ENCODE measurements at regions not wholly inside any gene's neighbourhood (a gene's known extent, or its start where the extent isn't known, plus 50 kb on each side); places are given as distances from the start of the nearest gene placed in this dataset.

DNA sequence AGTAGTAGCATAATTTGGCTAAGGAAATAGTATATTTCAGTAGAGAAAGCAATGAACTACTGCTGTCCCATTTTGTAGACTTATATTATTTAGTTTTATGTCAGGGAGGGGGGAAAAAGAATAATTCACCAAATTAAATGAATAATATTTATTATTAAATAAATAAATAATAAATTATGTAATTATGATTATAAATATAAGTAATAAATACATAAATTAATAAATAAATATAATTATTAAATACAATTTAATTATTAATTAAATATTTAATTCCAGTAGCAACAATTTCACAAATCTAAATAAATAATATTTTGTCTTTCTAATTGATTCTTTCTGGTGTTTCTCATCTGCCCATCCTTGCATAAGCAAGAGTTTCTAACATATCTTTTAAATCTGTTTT is 81.1 kb upstream of the PLSCR4 start:
- Histone ChIP-seq H3K79me2 (ENCODE audit: control insufficient read depth in 1 of 2, insufficient read depth in 2 of 2, low read length in 2 of 2) (no peaks in the 10 kb centered on the region), H4K8ac (ENCODE audit: extremely low read depth, insufficient read depth, low read length) (no peak overlapping the region), H2BK12ac (ENCODE audit: low read depth, low read length) (no peak overlapping the region), H3K4me1 (replicated peaks in 1 of 4; ENCODE audit: control insufficient read depth in 3 of 4, insufficient read depth in 4 of 4, low read length in 3 of 4) (no peaks in the 10 kb centered on the region), H2BK120ac (replicated peaks; ENCODE audit: low read depth, low read length) (no peak overlapping the region), H2AK5ac (ENCODE audit: low read depth, low read length) (no peak overlapping the region), H3K18ac (ENCODE audit: extremely low read depth, low read length) (no peak overlapping the region), H3K14ac (ENCODE audit: insufficient read length) (no peak overlapping the region), H4K91ac (replicated peaks; ENCODE audit: insufficient read length, low read length) (no peak overlapping the region), H2BK15ac (ENCODE audit: low read length) (no peak overlapping the region), H3K4me3 (ENCODE audit: extremely low read depth in 1 of 4, insufficient read depth in 2 of 4, low read depth in 3 of 4, low read length in 4 of 4) (no peak overlapping the region), H3K9ac (replicated peaks in 1 of 4; ENCODE audit: extremely low read depth in 1 of 4, low read depth in 3 of 4, low read length in 3 of 4) (no peak overlapping the region), H3K9me3 (ENCODE audit: insufficient read depth in 2 of 2, low read depth in 1 of 2, low read length in 1 of 2) (peaks cover 0 to 4% of the 10 kb centered on the region in 2 experiments; a peak in 1 of 4 replicates), H3K27ac (ENCODE audit: low read depth, low read length) (no peak overlapping the region), H2BK20ac (ENCODE audit: low read length) (no peak overlapping the region), H3K4ac (replicated peaks; ENCODE audit: insufficient read length, low read depth, low read length) (no peak overlapping the region), H3K27me3 (replicated peaks in 1 of 4; ENCODE audit: control insufficient read depth in 3 of 4, extremely low read depth in 1 of 4, insufficient read depth in 3 of 4, low read length in 3 of 4) (no peaks in the 10 kb centered on the region), H3K23ac (ENCODE audit: insufficient read length) (no peak overlapping the region), H3K23me2 (ENCODE audit: low read depth, low read length) (no peaks in the 10 kb centered on the region), H4K20me1 (replicated peaks in 1 of 2; ENCODE audit: control insufficient read depth in 1 of 2, insufficient read depth in 2 of 2, low read length in 2 of 2) (no peaks in the 10 kb centered on the region), H3K36me3 (ENCODE audit: control insufficient read depth in 2 of 4, insufficient read depth in 4 of 4, low read length in 3 of 4) (no peaks in the 10 kb centered on the region), H2BK5ac (ENCODE audit: low read depth, low read length) (no peak overlapping the region), H2AFZ (ENCODE audit: low read length) (no peak overlapping the region), H3K56ac (replicated peaks; ENCODE audit: insufficient read length, low read depth, low read length) (no peak overlapping the region), H3K79me1 (ENCODE audit: low read depth, low read length) (no peaks in the 10 kb centered on the region), H4K5ac (ENCODE audit: insufficient read length, low read depth, low read length) (no peak overlapping the region), H3K4me2 (ENCODE audit: insufficient read depth in 1 of 2, low read depth in 2 of 2, low read length in 2 of 2) (no peak overlapping the region)
- ChIA-PET POLR2A (ENCODE audit: partially characterized antibody) (no interaction called here), CTCF (ENCODE audit: partially characterized antibody) (interaction anchor here (3.3 kb wide), 1 partner anchor 142 kb away, joined by 10 read pairs; no protein-coding TSS in a partner anchor)
- no peak for TF ChIP-seq PHF8 (conservative IDR thresholded peaks at IDR 0.05; ENCODE audit: low read depth, low read length)
- no peak for DNase-seq (ENCODE audit: low read depth in 1 of 2, low spot score in 2 of 2)
- FAIRE-seq, result no peak
